Upper lobe of left lung (tissue), 6 donors: ENCODE measurements at regions not wholly inside any gene's neighbourhood (a gene's known extent, or its start where the extent isn't known, plus 50 kb on each side); places are given as distances from the start of the nearest gene placed in this dataset.

Experiments used
- ATAC-seq, 2 donors: fragments of 200-7000 bp; cut with Tn5 transposase; one replicate each; pipeline ENCODE4 v1.9.1; 2022; ENCODE audit warnings: mild to moderate bottlenecking in 2 of 2, moderate library complexity in 2 of 2; ENCODE audit not compliant: low FRiP score in 2 of 2
- DNase-seq, 2 donors: peaks; one replicate each; pipeline ENCODE4 v3.0.0-alpha.2; 2019 to 2020
- H3K27ac ChIP-seq, 4 donors: fragments of 200-600 bp; sonication (generic); one replicate each; pipeline ENCODE4 v1.5.1; 2016 to 2019
- H3K27me3 ChIP-seq, 4 donors: fragments of 200-600 bp; sonication (generic); one replicate each; pipeline ENCODE4 v1.5.1; 2017 to 2019
- H3K36me3 ChIP-seq, 4 donors: fragments of 200-600 bp; sonication (generic); one replicate each; pipeline ENCODE4 v1.5.1; 2016 to 2019
- H3K4me1 ChIP-seq, 4 donors: fragments of 200-600 bp; sonication (generic); one replicate each; pipeline ENCODE4 v1.5.1; 2018 to 2019
- H3K4me3 ChIP-seq, 4 donors: fragments of 200-600 bp; sonication (generic); one replicate each; pipeline ENCODE4 v1.5.1; 2017 to 2019; ENCODE audit warnings: mild to moderate bottlenecking in 2 of 4, moderate library complexity in 1 of 4
- H3K9me3 ChIP-seq, 4 donors: fragments of 200-600 bp; sonication (generic); one replicate each; pipeline ENCODE4 v1.5.1; 2018 to 2019
- EP300 ChIP-seq, 4 donors: sonication (generic); formaldehyde crosslinking; IDR thresholded peaks; one replicate each; pipeline ENCODE4 v1.5.1; 2017; ENCODE audit warnings: antibody characterized with exemption in 4 of 4, control low read depth in 2 of 4
- POLR2A ChIP-seq, 4 donors: fragments of 450-650 bp; IDR thresholded peaks; one replicate each; pipeline ENCODE4 v1.5.1; 2016 to 2017; ENCODE audit warnings: antibody characterized with exemption in 4 of 4, mild to moderate bottlenecking in 2 of 4
- POLR2AphosphoS5 ChIP-seq, 2 donors: sonication (generic); formaldehyde crosslinking; IDR thresholded peaks; one replicate each; pipeline ENCODE4 v1.5.1; 2017; ENCODE audit warnings: antibody characterized with exemption in 2 of 2
- WGBS, 2 donors: methylation state at CpG; one replicate each; pipeline ENCODE4 v1.1.5; 2017 to 2018; 5-methylcytosine and 5-hydroxymethylcytosine counted together
- TF ChIP-seq, protein P1 (sequence below), 6 experiments: fragments of 450-650 bp in 4 of 6; fragments of 200-600 bp in 2 of 6; sonication (generic) in 2 of 6; IDR thresholded peaks; one replicate each; pipeline ENCODE4 v1.5.1; 2016 to 2019; ENCODE audit warnings: antibody characterized with exemption in 6 of 6
- donor health status: DM: no; HTN: no; CAD: no; lungs with moderate emphysema.
- donor health status: DM: no; HTN: yes; CAD: no; lungs with severe emphysema.

DNA sequence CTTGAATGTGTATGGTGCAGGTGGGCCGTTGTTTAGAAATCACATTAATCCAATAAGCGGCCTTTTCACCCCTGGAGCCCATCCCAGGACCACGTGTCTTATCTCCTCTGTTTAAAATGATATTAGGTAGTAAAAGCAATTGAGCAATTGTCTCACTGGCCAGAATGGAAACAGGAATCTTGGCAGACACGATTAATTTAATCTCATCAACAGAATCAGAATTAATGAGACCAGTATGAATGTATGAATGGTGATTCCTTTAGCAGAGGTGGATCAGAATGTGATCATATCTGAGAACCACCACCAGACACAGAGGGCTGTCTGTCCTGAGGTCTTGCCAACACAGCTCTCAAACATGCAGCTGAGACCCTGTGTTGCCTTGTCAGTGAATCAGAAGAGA lies 1591.4 kb downstream of the REEP3 start:
- H3K9me3 ChIP-seq: no peaks in the 10 kb centered on the region
- H3K36me3 ChIP-seq: no peaks in the 10 kb centered on the region
- DNase-seq (no peak), ATAC-seq (no peak)
- 73 to 80% methylated on average over 4 of the region's 4 CpGs for WGBS, 2 donors
- TF ChIP-seq POLR2A (IDR thresholded peaks at IDR 0.05) (no peak), EP300 (IDR thresholded peaks at IDR 0.05) (no peak), POLR2AphosphoS5 (IDR thresholded peaks at IDR 0.05) (no peak)
- TF ChIP-seq, protein P1, sequence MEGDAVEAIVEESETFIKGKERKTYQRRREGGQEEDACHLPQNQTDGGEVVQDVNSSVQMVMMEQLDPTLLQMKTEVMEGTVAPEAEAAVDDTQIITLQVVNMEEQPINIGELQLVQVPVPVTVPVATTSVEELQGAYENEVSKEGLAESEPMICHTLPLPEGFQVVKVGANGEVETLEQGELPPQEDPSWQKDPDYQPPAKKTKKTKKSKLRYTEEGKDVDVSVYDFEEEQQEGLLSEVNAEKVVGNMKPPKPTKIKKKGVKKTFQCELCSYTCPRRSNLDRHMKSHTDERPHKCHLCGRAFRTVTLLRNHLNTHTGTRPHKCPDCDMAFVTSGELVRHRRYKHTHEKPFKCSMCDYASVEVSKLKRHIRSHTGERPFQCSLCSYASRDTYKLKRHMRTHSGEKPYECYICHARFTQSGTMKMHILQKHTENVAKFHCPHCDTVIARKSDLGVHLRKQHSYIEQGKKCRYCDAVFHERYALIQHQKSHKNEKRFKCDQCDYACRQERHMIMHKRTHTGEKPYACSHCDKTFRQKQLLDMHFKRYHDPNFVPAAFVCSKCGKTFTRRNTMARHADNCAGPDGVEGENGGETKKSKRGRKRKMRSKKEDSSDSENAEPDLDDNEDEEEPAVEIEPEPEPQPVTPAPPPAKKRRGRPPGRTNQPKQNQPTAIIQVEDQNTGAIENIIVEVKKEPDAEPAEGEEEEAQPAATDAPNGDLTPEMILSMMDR (IDR thresholded peaks at IDR 0.05): no peak
- no peaks in the 10 kb centered on the region for H3K4me1 ChIP-seq
- H3K27me3 ChIP-seq: no peaks in the 10 kb centered on the region
- no peak overlapping the region for H3K27ac ChIP-seq
- no peak overlapping the region for H3K4me3 ChIP-seq

DNA sequence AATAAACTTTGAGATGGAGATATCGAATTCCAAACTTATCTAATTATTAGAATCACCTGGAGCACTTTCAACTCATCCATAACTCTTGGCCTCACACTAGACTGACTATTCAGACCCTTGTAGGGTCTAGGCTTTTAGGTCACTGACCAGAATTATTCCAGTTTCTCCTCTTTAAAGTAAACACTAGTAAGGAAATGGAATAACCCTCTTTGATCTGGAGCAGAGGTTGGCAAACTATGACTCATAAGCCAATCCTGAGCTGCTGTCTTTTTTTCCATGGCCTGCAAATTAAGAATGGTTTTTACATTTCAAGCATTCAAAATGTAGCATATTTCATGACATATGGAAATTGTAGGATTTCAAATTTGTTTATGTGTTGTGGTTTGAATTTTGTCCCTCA lies 1601.9 kb downstream of the REEP3 start:
- WGBS, 2 donors: 75 to 84% methylated on average over 1 of the region's 1 CpG
- no peaks in the 10 kb centered on the region for H3K36me3 ChIP-seq
- H3K4me1 ChIP-seq: no peaks in the 10 kb centered on the region
- no peak for DNase-seq
- H3K4me3 ChIP-seq: no peak overlapping the region
- no peaks in the 10 kb centered on the region for H3K27me3 ChIP-seq
- no peaks in the 10 kb centered on the region for H3K9me3 ChIP-seq
- TF ChIP-seq POLR2AphosphoS5 (IDR thresholded peaks at IDR 0.05): no peak
- TF ChIP-seq, protein P1 (IDR thresholded peaks at IDR 0.05): no peak
- no peak for TF ChIP-seq POLR2A (IDR thresholded peaks at IDR 0.05)
- TF ChIP-seq EP300 (IDR thresholded peaks at IDR 0.05): no peak
- H3K27ac ChIP-seq: no peak overlapping the region
- no peak for ATAC-seq

DNA sequence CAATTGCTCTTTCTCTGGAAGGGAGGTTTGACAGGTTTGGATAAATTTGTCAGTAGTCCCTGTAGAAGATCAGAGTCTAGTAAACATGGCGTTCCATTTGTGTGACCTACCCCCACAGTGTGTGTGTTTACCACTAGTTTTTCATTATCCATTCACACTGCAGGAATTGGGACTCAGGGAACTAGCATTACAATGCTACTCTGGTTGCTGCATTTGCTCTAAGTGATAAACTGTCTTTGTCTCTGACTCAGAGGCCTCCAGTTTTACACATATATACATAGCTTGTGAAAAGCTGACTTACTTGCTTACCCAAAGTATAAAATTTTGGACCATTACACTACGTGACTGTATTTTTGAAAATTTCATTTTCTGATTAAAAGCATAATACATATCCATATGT lies 1604.0 kb downstream of the REEP3 start:
- H3K27ac ChIP-seq: no peak overlapping the region
- H3K9me3 ChIP-seq: no peaks in the 10 kb centered on the region
- no peak for ATAC-seq
- no peaks in the 10 kb centered on the region for H3K4me1 ChIP-seq
- H3K4me3 ChIP-seq: no peak overlapping the region
- no peaks in the 10 kb centered on the region for H3K36me3 ChIP-seq
- 74 to 75% methylated on average over 2 of the region's 2 CpGs for WGBS, 2 donors
- TF ChIP-seq POLR2AphosphoS5 (IDR thresholded peaks at IDR 0.05): no peak
- TF ChIP-seq EP300 (IDR thresholded peaks at IDR 0.05): no peak
- TF ChIP-seq, protein P1 (IDR thresholded peaks at IDR 0.05): no peak
- no peak for TF ChIP-seq POLR2A (IDR thresholded peaks at IDR 0.05)
- DNase-seq: no peak
- H3K27me3 ChIP-seq: no peaks in the 10 kb centered on the region

DNA sequence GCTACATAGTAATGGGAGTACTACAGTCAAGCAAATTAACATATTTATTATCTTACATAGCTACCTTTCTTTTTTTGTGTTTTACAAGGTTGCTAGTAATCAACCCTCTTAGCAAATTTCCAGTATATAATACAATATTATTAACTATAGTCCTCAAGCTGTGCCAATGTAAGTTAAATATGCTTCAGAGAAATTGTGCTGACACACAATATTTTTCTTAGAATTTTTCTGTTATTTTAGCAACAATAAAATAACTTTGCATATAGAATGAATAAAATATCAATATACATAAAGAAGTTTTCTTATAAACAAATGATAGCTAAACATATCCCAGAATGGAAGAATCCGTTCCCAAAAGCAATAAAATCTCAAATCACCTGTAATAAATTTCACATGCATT lies 1605.1 kb downstream of the REEP3 start:
- no peaks in the 10 kb centered on the region for H3K36me3 ChIP-seq
- no peak overlapping the region for H3K4me3 ChIP-seq
- H3K27ac ChIP-seq: no peak overlapping the region
- no peak for TF ChIP-seq POLR2AphosphoS5 (IDR thresholded peaks at IDR 0.05)
- no peak for TF ChIP-seq POLR2A (IDR thresholded peaks at IDR 0.05)
- TF ChIP-seq EP300 (IDR thresholded peaks at IDR 0.05): no peak
- TF ChIP-seq, protein P1 (IDR thresholded peaks at IDR 0.05): no peak
- ATAC-seq (no peak), DNase-seq (no peak)
- no peaks in the 10 kb centered on the region for H3K9me3 ChIP-seq
- H3K4me1 ChIP-seq: no peaks in the 10 kb centered on the region
- H3K27me3 ChIP-seq: no peaks in the 10 kb centered on the region
- WGBS, 2 donors: 88 to 89% methylated on average over 1 of the region's 1 CpG

DNA sequence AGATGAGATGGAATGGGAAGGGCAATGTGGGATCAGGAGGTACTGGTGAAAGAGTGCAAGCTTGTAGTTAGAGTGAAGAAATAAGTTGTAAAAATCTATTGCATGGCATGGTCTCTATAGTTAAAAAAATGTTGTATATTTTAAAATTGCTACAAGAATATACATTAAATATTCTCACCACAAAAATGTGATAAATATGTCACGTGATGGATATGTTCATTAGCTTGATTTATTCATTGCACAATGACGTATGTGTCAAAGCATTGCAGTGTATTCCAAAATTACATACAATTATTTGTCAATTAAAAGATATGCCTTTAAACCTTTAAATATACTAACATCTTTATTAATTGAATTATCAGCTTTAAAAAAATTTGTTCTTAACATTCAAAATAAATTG lies 1607.1 kb downstream of the REEP3 start:
- H3K4me3 ChIP-seq: no peak overlapping the region
- TF ChIP-seq POLR2AphosphoS5 (IDR thresholded peaks at IDR 0.05) (no peak), POLR2A (IDR thresholded peaks at IDR 0.05) (no peak), EP300 (IDR thresholded peaks at IDR 0.05) (no peak)
- TF ChIP-seq, protein P1 (IDR thresholded peaks at IDR 0.05): no peak
- H3K9me3 ChIP-seq: no peaks in the 10 kb centered on the region
- no peaks in the 10 kb centered on the region for H3K4me1 ChIP-seq
- no peak for ATAC-seq
- no peak overlapping the region for H3K27ac ChIP-seq
- DNase-seq: no peak
- H3K36me3 ChIP-seq: no peaks in the 10 kb centered on the region
- 82 to 84% methylated on average over 2 of the region's 2 CpGs for WGBS, 2 donors
- no peaks in the 10 kb centered on the region for H3K27me3 ChIP-seq
